Astrocyte (in vitro differentiated cells and primary cell): ENCODE measurements at regions not wholly inside any gene's neighbourhood (a gene's known extent, or its start where the extent isn't known, plus 50 kb on each side); places are given as distances from the start of the nearest gene placed in this dataset.

Source experiments
- DNase-seq: peaks from one replicate; pipeline ENCODE4 v3.0.0-alpha.2; 2010; ENCODE audit warnings: low read depth
- FAIRE-seq: peaks from 2 replicates; lab custom pipeline; 2011; peaks lifted over from hg19 to GRCh38; lab: Jason Lieb, UNC
- H2AFZ ChIP-seq: 2 replicates; pipeline ENCODE4 v1.6.0; 2012; ENCODE audit warnings: low read depth, low read length, inconsistent platforms
- H3K27ac ChIP-seq: 2 replicates; pipeline ENCODE4 v1.5.1; 2011; ENCODE audit warnings: low read depth, low read length, inconsistent platforms
- H3K27me3 ChIP-seq: 2 replicates; pipeline ENCODE4 v1.6.0; 2011; ENCODE audit warnings: low read length, inconsistent platforms; ENCODE audit not compliant: insufficient read depth
- H3K36me3 ChIP-seq: 2 replicates; pipeline ENCODE4 v1.5.1; 2011; ENCODE audit warnings: low read length, inconsistent platforms; ENCODE audit not compliant: insufficient read depth
- H3K4me1 ChIP-seq: 2 replicates; pipeline ENCODE4 v1.5.1; 2011; ENCODE audit warnings: low read length, inconsistent platforms; ENCODE audit not compliant: insufficient read depth
- H3K4me2 ChIP-seq: 2 replicates; pipeline ENCODE4 v1.6.0; 2012; ENCODE audit warnings: low read length, inconsistent platforms
- H3K4me3 ChIP-seq: 2 replicates; pipeline ENCODE4 v1.5.1; 2011; ENCODE audit warnings: low read depth, mild to moderate bottlenecking, low read length, inconsistent platforms; ENCODE audit not compliant: insufficient read depth
- H3K79me2 ChIP-seq: 2 replicates; pipeline ENCODE4 v1.6.0; 2012; ENCODE audit warnings: mild to moderate bottlenecking, low read length, inconsistent platforms; ENCODE audit not compliant: insufficient read depth
- H3K9ac ChIP-seq: 2 replicates; pipeline ENCODE4 v1.6.0; 2012; ENCODE audit warnings: mild to moderate bottlenecking, low read length, inconsistent platforms
- H3K9me3 ChIP-seq: 2 replicates; pipeline ENCODE4 v1.5.1; 2012; ENCODE audit warnings: low read depth, mild to moderate bottlenecking, low read length, inconsistent platforms; ENCODE audit not compliant: insufficient read depth
- H4K20me1 ChIP-seq: 2 replicates; pipeline ENCODE4 v1.6.0; 2012; ENCODE audit warnings: low read length, inconsistent platforms; ENCODE audit not compliant: insufficient read depth
- H3K27ac Mint-ChIP-seq: one replicate; pipeline ENCODE4 v1.8.0; 2021; ENCODE audit warnings: mild to moderate bottlenecking, mixed read lengths; ENCODE audit not compliant: unreplicated experiment
- H3K27me3 Mint-ChIP-seq: one replicate; pipeline ENCODE4 v1.8.0; 2021; ENCODE audit warnings: low read depth, mixed read lengths; ENCODE audit not compliant: unreplicated experiment
- H3K36me3 Mint-ChIP-seq: one replicate; pipeline ENCODE4 v1.8.0; 2021; ENCODE audit warnings: low read depth, mixed read lengths; ENCODE audit not compliant: unreplicated experiment
- H3K4me1 Mint-ChIP-seq: one replicate; pipeline ENCODE4 v1.8.0; 2021; ENCODE audit warnings: low read depth, mixed read lengths; ENCODE audit not compliant: unreplicated experiment
- H3K4me3 Mint-ChIP-seq: one replicate; pipeline ENCODE4 v1.8.0; 2021; ENCODE audit warnings: mild to moderate bottlenecking, moderate library complexity, mixed read lengths; ENCODE audit not compliant: unreplicated experiment
- H3K9me3 Mint-ChIP-seq: one replicate; pipeline ENCODE4 v1.8.0; 2021; ENCODE audit warnings: mild to moderate bottlenecking, mixed read lengths; ENCODE audit not compliant: unreplicated experiment
- CTCF ChIP-seq: IDR thresholded peaks from 2 replicates; pipeline ENCODE4 v1.5.1; 2011; ENCODE audit warnings: low read depth, mild to moderate bottlenecking, inconsistent platforms, low read length, moderate library complexity; ENCODE audit not compliant: insufficient read depth
- EZH2 ChIP-seq: IDR thresholded peaks from 2 replicates; pipeline ENCODE4 v1.6.1; 2012; ENCODE audit warnings: mild to moderate bottlenecking, low read length, inconsistent platforms; ENCODE audit not compliant: insufficient read depth

- H3K9ac ChIP-seq = no peak overlapping the region
- H4K20me1 ChIP-seq = no peaks in the 10 kb centered on the region
- H3K4me2 ChIP-seq = no peak overlapping the region
- DNase-seq = no peak
- Mint-ChIP-seq H3K27me3 (peaks cover 2% of the 10 kb centered on the region), H3K27ac (no peak overlapping the region), H3K4me3 (no peak overlapping the region), H3K4me1 (no peaks in the 10 kb centered on the region), H3K36me3 (no peaks in the 10 kb centered on the region), H3K9me3 (no peaks in the 10 kb centered on the region)
- TF ChIP-seq CTCF (no peak), EZH2 (no peak)
- no peaks in the 10 kb centered on the region for H3K27me3 ChIP-seq
- no peaks in the 10 kb centered on the region for H3K36me3 ChIP-seq
- H3K27ac ChIP-seq = no peak overlapping the region
- no peaks in the 10 kb centered on the region for H3K79me2 ChIP-seq
- H3K4me3 ChIP-seq = no peak overlapping the region
- H3K4me1 ChIP-seq = no peaks in the 10 kb centered on the region
- FAIRE-seq = no peak
- no peaks in the 10 kb centered on the region for H3K9me3 ChIP-seq
- no peak overlapping the region for H2AFZ ChIP-seq
Measured at GRCh38 chr13:78201411-78201810, 282.8 kb upstream of the EDNRB start.

- Histone ChIP-seq H3K4me3 (no peak overlapping the region), H3K27ac (no peak overlapping the region), H3K9me3 (no peaks in the 10 kb centered on the region), H3K4me1 (no peaks in the 10 kb centered on the region), H2AFZ (no peak overlapping the region), H3K27me3 (no peaks in the 10 kb centered on the region), H3K36me3 (no peaks in the 10 kb centered on the region), H3K79me2 (no peaks in the 10 kb centered on the region), H3K4me2 (no peak overlapping the region), H4K20me1 (no peaks in the 10 kb centered on the region), H3K9ac (no peak overlapping the region)
- Mint-ChIP-seq H3K27ac (no peak overlapping the region), H3K9me3 (no peaks in the 10 kb centered on the region), H3K4me3 (no peak overlapping the region), H3K27me3 (peaks cover 2% of the 10 kb centered on the region), H3K4me1 (peaks cover 12% of the 10 kb centered on the region), H3K36me3 (no peaks in the 10 kb centered on the region)
- no peak for DNase-seq
- no peak for FAIRE-seq
- TF ChIP-seq EZH2 = no peak
- TF ChIP-seq CTCF = no peak
Measured at GRCh38 chr13:78198821-78199220, 280.2 kb upstream of the EDNRB start.

GRCh38 chr13:78198419-78198818 lies 279.8 kb upstream of the EDNRB start:
- H3K9me3 Mint-ChIP-seq = no peaks in the 10 kb centered on the region
- Histone ChIP-seq H4K20me1 (no peaks in the 10 kb centered on the region), H3K9ac (no peak overlapping the region), H3K27ac (no peak overlapping the region), H3K4me1 (no peaks in the 10 kb centered on the region), H3K79me2 (no peaks in the 10 kb centered on the region), H3K27me3 (no peaks in the 10 kb centered on the region), H3K36me3 (no peaks in the 10 kb centered on the region), H3K4me2 (no peak overlapping the region), H3K4me3 (no peak overlapping the region), H3K9me3 (no peaks in the 10 kb centered on the region), H2AFZ (no peak overlapping the region)
- FAIRE-seq (no peak), DNase-seq (no peak)
- H3K4me3 Mint-ChIP-seq = no peak overlapping the region
- H3K4me1 Mint-ChIP-seq = peaks cover 16% of the 10 kb centered on the region
- no peak overlapping the region for H3K27ac Mint-ChIP-seq
- peaks cover 2% of the 10 kb centered on the region for H3K27me3 Mint-ChIP-seq
- H3K36me3 Mint-ChIP-seq = no peaks in the 10 kb centered on the region
- TF ChIP-seq CTCF (no peak), EZH2 (no peak)
